Spleen (tissue), 7 donors: ENCODE measurements at regions not wholly inside any gene's neighbourhood (a gene's known extent, or its start where the extent isn't known, plus 50 kb on each side); places are given as distances from the start of the nearest gene placed in this dataset.

Experiments
- CTCF ChIP-seq, 11 experiments: fragments of 200-600 bp in 7 of 11; fragments of 450-650 bp in 4 of 11; sonication (generic) in 4 of 11; IDR thresholded peaks in 8 of 11; conservative IDR thresholded peaks in 3 of 11; 1 replicate in 7 of 11; 2 replicates in 4 of 11; pipeline versions ENCODE4 v1.4.0 to v1.8.0; 2016 to 2021; ENCODE audit warnings: antibody characterized with exemption in 11 of 11, inconsistent platforms in 4 of 11, mild to moderate bottlenecking in 1 of 11
- POLR2A ChIP-seq, 3 donors: fragments of 450-650 bp; IDR thresholded peaks; one replicate each; pipeline ENCODE4 v1.5.1; 2017; ENCODE audit warnings: antibody characterized with exemption in 3 of 3, mild to moderate bottlenecking in 1 of 3
- POLR2AphosphoS5 ChIP-seq, 3 donors: sonication (generic); formaldehyde crosslinking; IDR thresholded peaks; one replicate each; pipeline ENCODE4 v1.5.1; 2017; ENCODE audit warnings: antibody characterized with exemption in 3 of 3
- donor health status: DM: no; HTN: no; CAD: no; lungs with moderate emphysema.
- donor health status: DM: no; HTN: no; CAD: no.
- donor health status: DM: no; HTN: no; CAD: no.

DNA sequence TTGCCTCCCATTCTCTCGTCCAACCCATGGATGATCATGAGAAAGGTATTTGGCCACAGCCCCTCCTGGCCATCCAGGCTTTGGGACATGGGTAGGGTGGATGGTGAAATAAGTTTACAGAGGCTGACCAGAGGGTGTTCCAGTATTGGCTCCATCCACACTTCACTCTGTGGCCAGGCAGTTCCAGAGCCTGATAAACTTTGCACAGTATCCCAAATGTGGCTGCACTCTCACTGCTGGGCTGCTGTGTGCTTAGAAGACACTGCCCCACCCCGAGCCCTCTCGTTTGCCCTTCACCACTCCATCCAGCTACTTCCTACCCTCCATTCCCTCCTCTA, 72.0 kb upstream of the ZMIZ1 start:
- TF ChIP-seq POLR2AphosphoS5 (IDR thresholded peaks at IDR 0.05) (no peak), CTCF (IDR thresholded peaks at IDR 0.05 in 8 of 11, conservative IDR thresholded peaks at IDR 0.05 in 3 of 11) (no peak), POLR2A (IDR thresholded peaks at IDR 0.05) (no peak)
